ENCODE measurements at regions not wholly inside any gene's neighbourhood (a gene's known extent, or its start where the extent isn't known, plus 50 kb on each side); places are given as distances from the start of the nearest gene placed in this dataset.

DNA sequence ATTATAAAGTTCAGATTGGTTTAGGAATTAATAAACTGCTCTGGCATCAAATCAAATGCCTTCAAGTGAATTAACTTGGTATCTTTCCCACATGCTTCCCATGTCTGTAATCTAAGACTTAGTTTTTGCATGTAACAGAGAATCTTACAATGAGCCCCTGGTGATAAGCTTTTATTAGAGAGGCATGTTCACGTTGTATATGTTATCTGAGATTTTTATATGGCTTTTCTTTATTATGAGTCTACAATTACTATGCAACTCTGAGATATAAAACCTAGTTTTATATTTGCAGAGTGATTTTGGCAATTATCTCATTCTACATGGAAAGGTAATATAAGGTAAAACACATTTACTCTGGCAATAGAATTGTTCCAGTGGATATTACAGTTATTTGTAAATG is 1578.4 kb upstream of the IGFBP7 start:
- no peak for DNase-seq (ENCODE audit: low read depth)

DNA sequence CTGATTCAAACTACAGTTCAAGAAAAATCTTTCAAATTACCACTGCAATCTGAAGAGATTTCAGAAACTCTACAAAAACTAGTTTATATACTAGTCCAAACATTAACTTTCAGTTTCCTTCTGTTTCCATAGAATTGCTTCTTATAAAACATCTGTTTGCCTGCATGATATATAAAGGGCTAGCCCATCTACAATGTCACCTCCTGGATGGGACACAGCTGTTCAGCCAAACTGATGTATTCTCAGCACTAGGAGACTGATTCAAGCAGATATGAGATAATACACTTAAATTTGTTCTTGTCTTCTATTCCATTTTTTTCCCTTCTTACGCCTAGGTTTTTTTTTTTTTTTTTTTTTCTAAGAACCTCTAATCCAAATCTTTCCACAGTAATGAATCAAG is 1569.7 kb upstream of the IGFBP7 start:
- no peak for DNase-seq (ENCODE audit: low read depth)

DNA sequence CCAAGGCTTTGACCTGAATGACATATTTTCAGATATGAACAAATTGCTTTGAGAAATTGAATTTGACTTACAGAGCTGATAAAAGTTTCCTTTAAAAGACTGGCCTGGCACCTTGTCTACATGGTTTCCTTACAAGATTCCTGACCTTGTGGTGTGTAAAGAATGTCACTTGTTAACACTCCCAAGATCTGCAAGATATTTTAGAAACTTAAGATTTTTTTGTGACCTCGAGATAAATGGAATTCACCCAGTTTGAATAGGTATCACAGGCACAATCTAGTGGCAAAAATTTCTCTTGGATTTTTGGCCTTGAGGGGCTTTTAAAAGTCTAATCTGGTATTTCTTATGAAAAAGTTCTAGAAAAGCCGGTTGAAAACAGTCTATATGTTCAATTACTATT is 1568.9 kb upstream of the IGFBP7 start:
- DNase-seq (ENCODE audit: low read depth), result no peak

- no peak for DNase-seq (ENCODE audit: low read depth)
Measured at GRCh38 chr4:58669783-58670182, 1559.6 kb upstream of the IGFBP7 start.

- no peak for DNase-seq (ENCODE audit: low read depth)
Measured at GRCh38 chr4:58665649-58666048, 1555.5 kb upstream of the IGFBP7 start.

DNA sequence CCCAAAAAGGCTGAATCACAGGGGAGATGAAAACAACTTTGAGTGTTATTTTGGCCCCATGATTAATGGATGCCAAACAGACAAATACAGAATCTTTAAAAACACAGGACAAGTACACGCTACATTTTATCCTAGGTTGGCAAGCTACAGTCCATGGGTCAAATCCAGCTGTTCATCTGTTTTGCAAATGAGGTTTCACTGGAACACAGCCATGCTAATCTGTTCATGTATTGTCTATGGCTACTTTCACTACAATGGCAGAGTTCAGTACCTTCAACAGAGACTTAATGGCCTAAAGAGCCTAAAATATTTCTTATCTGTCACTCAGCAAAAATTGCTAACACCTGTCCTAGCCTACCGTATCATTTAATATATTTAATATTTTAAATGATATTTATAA is 1548.5 kb upstream of the IGFBP7 start:
- no peak for DNase-seq (ENCODE audit: low read depth)

DNA sequence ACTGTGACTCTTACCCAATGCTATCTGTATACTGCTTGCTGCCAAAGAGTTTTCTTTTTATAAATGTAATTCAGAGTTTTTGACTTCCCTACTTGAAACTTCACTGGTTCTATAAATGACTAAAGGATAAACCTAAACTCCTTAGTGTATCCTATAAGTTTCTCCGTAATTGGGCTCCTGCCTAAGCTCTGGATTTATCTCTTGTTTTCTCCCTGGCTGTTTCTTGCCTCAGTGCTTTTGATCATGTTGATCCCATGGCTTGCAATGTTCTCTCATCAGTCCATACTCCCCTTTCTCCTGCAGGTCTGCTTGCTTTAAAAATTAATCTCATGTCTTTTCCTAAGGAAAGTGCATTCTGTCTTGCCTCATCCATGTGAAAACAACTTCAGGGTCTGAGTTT is 1543.1 kb upstream of the IGFBP7 start:
- no peak for DNase-seq (ENCODE audit: low read depth)

- DNase-seq (ENCODE audit: low read depth), result no peak
Measured at GRCh38 chr4:58649226-58649625, 1539.0 kb upstream of the IGFBP7 start.

GRCh38 chr4:58646126-58646525 is 1535.9 kb upstream of the IGFBP7 start:
- no peak for DNase-seq (ENCODE audit: low read depth)

- no peak for DNase-seq (ENCODE audit: low read depth)
Measured at GRCh38 chr4:58644549-58644948, 1534.4 kb upstream of the IGFBP7 start.

GRCh38 chr4:58636381-58636780 is 1526.2 kb upstream of the IGFBP7 start:
- DNase-seq (ENCODE audit: low read depth), result no peak

GRCh38 chr4:58617226-58617625 is 1507.0 kb upstream of the IGFBP7 start:
- DNase-seq (ENCODE audit: low read depth), result no peak

DNA sequence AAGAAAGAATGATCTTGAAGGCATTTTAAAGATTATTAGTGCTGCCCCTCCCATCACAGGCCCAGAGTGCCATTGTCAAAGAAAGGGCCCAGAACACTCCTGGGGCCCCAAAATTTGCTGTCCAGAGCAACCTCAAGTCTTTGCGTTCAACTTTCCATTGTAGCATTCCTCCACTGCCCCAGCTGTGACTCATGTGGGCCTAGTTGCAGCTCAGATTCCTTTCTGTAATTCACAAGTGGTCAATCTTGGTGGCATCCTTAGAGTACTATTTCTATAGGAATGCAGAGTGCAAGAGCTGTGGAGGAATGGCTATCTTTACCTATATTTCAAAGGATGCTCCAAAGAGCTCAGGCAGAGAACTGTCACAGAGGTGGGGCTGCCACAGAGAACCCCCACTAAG is 1500.8 kb upstream of the IGFBP7 start:
- DNase-seq (ENCODE audit: low read depth), result no peak

DNA sequence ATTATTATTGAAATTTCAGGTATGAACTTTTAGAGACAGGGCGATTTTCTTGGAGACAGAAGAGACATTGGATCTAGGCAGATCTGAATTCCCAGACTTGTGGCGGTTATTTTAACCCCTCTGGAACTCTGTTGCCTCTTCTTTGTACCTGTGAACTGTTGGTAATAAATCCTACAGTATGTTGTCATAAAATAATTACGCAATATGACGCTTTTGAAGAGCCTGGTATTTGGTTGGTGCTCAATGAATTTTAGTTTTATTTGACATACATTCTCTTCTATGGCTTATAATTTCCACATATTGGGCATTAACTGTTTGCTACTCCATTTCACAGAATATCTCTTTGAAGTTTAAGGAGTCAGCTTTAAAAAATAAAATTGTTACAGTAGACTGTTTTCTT is 1496.1 kb upstream of the IGFBP7 start:
- DNase-seq (ENCODE audit: low read depth), result no peak

DNA sequence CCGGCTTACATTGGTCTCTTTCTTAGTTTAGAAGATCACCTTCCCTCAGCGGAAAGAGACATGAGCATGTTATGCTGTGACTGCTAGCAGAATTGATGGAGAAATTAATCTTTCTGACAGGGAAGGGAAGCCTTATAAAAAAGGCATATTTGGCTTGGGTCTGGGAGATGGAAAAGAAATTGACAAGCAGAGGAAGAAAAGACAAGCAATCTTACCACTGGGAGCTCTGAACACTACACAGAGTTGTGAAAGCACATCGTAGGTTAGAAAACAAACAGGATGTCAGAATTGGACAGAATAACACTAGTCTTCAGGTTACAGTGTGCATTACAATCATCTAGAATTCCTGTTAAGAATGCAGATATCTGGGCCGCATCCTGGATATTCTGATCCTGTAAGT is 1493.8 kb upstream of the IGFBP7 start:
- no peak for DNase-seq (ENCODE audit: low read depth)

- no peak for DNase-seq (ENCODE audit: low read depth)
Measured at GRCh38 chr4:58602731-58603359, 1492.7 kb upstream of the IGFBP7 start.

DNA sequence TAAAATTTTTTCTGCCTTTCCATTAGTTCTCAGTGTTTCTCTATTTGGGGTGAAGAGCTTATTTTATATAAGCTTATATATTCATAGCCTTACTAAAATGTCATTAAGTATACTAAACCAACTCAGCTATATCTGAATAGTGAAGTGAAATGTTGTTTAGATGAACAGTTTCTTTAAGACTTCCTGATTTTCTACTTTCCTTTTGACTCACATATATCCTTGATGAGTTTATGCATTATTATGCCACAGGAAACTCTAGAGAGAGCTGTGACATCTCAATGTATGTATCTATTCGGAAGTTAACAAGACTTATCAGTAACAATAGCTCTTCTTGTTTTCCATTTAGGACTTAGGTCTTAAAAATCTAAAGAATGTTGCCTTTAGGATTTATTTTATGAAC is 1491.8 kb upstream of the IGFBP7 start:
- DNase-seq (ENCODE audit: low read depth), result no peak

GRCh38 chr4:58600290-58600689 is 1490.1 kb upstream of the IGFBP7 start:
- no peak for DNase-seq (ENCODE audit: low read depth)

DNA sequence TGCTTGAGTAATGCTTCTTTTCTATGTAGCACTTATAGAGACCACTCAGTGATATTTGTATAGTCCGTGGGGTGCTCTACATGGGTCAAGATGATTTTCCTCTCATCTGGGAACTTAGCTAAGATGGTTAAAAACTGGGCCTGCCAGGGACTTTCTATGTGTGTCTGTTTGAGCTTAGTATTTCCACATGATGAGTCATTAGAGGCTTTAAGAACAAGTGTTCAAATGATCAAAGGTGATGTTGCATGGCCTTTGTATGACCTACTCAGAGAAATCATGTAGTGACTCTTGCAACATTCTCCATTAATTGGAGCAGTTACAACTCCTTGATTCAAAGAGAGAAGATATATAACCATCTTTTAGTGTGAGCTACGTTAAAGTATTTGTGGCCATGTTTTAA is 1480.5 kb upstream of the IGFBP7 start:
- no peak for DNase-seq (ENCODE audit: low read depth)

DNA sequence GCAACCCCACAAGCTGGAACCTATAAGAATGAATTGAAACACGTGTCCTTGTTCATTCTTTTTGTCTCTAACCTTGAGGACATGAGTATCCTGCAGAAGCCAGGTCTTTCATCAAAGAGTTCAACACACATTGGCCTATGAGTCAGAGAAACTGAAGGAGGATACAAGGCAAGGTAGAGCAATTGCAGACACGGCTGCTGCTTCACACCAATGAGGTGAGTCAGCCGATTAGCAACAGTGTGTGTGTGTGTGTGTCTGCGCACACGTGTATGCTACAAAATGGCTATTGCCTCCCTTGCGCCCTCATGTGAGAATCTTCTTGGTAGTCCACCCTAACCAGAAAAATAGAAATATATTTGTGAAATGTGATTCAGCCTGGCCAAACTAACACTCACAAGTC is 1477.7 kb upstream of the IGFBP7 start:
- DNase-seq (ENCODE audit: low read depth), result no peak

DNA sequence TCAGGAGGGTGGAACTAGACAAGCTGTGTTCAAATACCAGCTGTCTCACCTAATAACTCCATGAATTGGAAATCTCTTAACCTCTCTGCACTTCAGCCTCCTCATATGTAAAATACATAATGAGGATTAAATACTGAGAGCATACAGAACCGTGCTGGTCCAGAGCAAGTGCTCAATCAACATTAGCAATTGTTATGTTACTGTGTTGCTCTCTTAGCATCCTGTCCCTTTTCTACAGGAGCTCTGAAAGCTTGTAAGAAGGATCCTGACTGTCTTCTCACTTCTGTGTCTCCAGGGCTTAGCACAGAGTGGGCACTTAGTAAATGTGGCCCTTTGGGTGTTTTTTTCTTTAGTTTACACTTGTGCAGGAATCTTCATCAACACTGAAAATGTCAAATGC is 1456.1 kb upstream of the IGFBP7 start:
- DNase-seq (ENCODE audit: low read depth), result no peak

DNA sequence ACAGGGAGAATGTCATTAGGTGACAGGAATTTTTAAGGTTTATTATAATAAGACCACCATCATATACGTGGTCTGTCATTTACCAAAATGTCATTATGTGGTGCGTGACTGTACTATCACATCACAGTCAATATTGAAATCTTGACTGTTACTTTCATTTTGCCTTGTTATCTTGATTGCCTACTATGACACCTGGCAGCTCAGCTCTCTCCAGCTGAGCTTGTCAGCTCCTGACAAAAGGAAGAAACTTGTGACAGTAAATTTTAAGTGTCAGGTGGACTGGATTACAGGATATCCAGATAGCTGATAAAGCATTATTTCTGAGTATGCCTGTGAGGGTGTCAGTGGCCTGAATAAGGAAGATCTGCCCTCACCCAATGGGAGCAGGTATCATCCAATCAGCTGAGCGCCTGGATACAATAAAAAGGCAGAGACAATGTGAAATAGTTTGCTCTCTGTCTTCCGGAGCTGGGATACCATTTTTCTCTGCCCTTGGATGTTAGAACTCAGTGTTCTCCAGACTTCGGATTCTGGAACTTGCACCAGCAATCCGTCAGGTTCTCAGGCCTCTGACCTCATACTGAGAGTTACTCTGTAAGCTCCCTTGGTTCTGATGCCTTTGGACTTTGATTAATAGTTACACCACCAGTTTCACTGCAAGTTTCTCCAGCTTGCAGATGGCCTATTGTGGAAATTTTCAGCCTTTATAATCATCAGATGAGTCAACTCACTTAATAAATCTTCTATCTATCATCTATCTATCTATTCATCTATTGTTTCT is 1454.7 kb upstream of the IGFBP7 start:
- no peak for DNase-seq (ENCODE audit: low read depth)

GRCh38 chr4:58561170-58561569 is 1451.0 kb upstream of the IGFBP7 start:
- no peak for DNase-seq (ENCODE audit: low read depth)

- no peak for DNase-seq (ENCODE audit: low read depth)
Measured at GRCh38 chr4:58560736-58561135, 1450.6 kb upstream of the IGFBP7 start.
